D721Med (cell line): ENCODE measurements at regions not wholly inside any gene's neighbourhood (a gene's known extent, or its start where the extent isn't known, plus 50 kb on each side); places are given as distances from the start of the nearest gene placed in this dataset.

ENCODE experiments used
- DNase-seq: peaks from one replicate; pipeline ENCODE4 v3.0.0; 2011; ENCODE audit warnings: low spot score; ENCODE audit not compliant: insufficient read length
- FAIRE-seq: peaks from 2 replicates; lab custom pipeline; 2011; peaks lifted over from hg19 to GRCh38; lab: Jason Lieb, UNC
- CTCF ChIP-seq: IDR thresholded peaks from 2 replicates; pipeline ENCODE4 v1.5.1; 2012; ENCODE audit warnings: mild to moderate bottlenecking, control low read depth; ENCODE audit not compliant: insufficient read depth; ENCODE audit errors: missing control alignments

DNA sequence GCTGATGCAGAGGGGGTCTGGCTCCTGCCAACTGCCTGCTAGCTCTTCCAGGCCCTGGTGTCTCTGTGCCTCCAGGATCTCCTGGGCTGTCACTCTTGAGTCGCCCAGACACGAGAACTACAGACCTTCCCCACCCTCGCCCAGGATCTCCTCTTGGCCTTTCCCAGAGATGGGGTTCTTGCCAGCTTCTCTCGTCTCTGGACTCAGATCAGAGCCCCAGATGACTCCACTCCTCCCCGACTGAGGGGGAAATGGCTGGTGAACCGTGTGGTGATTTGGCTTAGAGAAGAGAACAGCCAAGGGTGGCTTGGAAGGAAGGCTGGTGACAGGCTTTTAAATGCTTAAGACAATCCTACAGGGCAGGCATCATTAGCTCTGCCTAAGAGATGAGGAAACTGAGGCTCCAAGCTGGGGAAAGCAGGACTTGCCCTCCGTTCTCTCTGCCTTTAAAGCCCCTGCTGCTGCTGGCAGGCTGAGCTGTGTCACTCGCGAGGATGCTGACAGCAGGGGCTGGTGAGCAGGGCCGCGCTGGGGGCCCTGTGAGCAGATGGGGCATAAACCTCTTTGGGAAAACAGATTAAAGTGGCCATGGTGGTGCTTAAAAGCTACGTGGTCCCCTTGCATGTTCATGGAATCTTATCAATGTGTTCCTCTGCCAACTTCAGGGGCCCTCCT is 90.3 kb upstream of the THY1 start:
- no peak for TF ChIP-seq CTCF
- no peak for FAIRE-seq
- DNase-seq = peak; percentile 37

- no peak for FAIRE-seq
- no peak for TF ChIP-seq CTCF
- DNase-seq = no peak
Measured at GRCh38 chr11:119512369-119512768, 89.4 kb upstream of the THY1 start.

GRCh38 chr11:119511614-119512306 is 88.8 kb upstream of the THY1 start:
- DNase-seq (no peak), FAIRE-seq (no peak)
- no peak for TF ChIP-seq CTCF

GRCh38 chr11:119509969-119510401 is 87.0 kb upstream of the THY1 start:
- no peak for DNase-seq
- no peak for TF ChIP-seq CTCF
- FAIRE-seq = no peak

DNA sequence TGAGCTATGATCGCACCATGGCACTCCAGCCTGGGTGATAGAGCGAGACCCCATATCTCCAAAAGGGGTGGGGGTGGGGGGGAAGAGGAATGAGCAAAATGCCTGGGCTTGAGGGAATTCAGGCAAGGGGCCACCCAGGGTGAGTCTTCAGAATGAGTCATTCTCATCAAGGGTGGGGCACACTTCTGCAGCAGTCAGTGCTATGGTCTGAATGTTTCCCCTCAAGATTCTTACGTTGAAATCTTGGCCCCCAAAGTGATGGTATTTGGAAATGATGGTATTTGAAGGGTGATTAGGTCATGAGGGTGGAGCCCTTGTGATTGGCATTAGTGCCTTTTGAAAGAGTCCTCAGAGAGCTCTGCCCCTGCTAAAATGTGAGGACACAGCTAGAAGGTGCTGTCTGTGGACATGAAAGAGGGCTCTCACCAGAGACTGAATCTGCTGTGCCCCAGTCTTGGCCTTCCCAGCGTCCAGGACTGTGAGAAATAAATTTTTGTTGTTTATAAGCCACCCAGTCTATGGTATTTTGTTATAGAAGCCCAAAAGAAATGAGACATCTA is 86.4 kb upstream of the THY1 start:
- FAIRE-seq (no peak), DNase-seq (no peak)
- TF ChIP-seq CTCF = no peak

DNA sequence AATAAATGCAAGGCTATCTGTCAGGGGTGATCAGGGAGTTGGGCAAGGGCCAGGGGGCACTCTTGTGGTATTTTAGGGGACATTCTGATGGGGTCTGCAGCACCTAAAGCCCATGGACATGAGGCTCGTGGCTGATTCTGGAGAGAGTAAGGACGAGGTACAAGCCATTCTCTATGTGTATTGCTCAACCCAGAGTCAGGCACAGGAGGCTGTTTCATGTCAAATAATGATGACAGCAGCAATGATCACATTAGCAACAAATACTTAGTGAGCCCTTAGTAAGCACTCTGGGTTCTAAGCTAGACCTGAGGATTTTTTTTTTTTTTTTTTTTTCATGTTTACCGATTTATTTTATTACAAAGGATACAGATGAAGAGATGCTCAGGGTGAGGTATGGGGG is 83.5 kb upstream of the THY1 start:
- FAIRE-seq = no peak
- TF ChIP-seq CTCF = no peak
- DNase-seq = no peak

GRCh38 chr11:119505861-119506260 is 82.9 kb upstream of the THY1 start:
- no peak for TF ChIP-seq CTCF
- no peak for FAIRE-seq
- DNase-seq = no peak
